ENCODE measurements at regions not wholly inside any gene's neighbourhood (a gene's known extent, or its start where the extent isn't known, plus 50 kb on each side); places are given as distances from the start of the nearest gene placed in this dataset.
"Not testable (repeated sequence)": the region's sequence is repeated elsewhere in the genome, so short reads cannot be mapped to it uniquely, and the experiment has no call there.

GRCh38 chr9:65397763-65398719, 113.0 kb upstream of the FOXD4L5 start:
- DNase-seq (ENCODE audit: low spot score in 2 of 2); H3K27ac Mint-ChIP-seq; H3K36me3 Mint-ChIP-seq; H3K4me3 Mint-ChIP-seq; H3K9me3 Mint-ChIP-seq; H3K4me1 Mint-ChIP-seq; ATAC-seq: not testable (repeated sequence)

GRCh38 chr9:65397226-65397625, 112.2 kb upstream of the FOXD4L5 start:
- DNase-seq (ENCODE audit: low spot score in 2 of 2); H3K36me3 Mint-ChIP-seq; H3K4me3 Mint-ChIP-seq; H3K4me1 Mint-ChIP-seq; H3K9me3 Mint-ChIP-seq; ATAC-seq; H3K27ac Mint-ChIP-seq: not testable (repeated sequence)

GRCh38 chr9:65396601-65397000, 111.6 kb upstream of the FOXD4L5 start:
- not testable (repeated sequence) for H3K4me1 Mint-ChIP-seq; H3K4me3 Mint-ChIP-seq; ATAC-seq; H3K27ac Mint-ChIP-seq; DNase-seq (ENCODE audit: low spot score in 2 of 2); H3K9me3 Mint-ChIP-seq; H3K36me3 Mint-ChIP-seq

GRCh38 chr9:65395789-65396188, 110.8 kb upstream of the FOXD4L5 start:
- not testable (repeated sequence) for H3K4me3 Mint-ChIP-seq; H3K36me3 Mint-ChIP-seq; H3K9me3 Mint-ChIP-seq; H3K27ac Mint-ChIP-seq; DNase-seq (ENCODE audit: low spot score in 2 of 2); ATAC-seq; H3K4me1 Mint-ChIP-seq

DNA sequence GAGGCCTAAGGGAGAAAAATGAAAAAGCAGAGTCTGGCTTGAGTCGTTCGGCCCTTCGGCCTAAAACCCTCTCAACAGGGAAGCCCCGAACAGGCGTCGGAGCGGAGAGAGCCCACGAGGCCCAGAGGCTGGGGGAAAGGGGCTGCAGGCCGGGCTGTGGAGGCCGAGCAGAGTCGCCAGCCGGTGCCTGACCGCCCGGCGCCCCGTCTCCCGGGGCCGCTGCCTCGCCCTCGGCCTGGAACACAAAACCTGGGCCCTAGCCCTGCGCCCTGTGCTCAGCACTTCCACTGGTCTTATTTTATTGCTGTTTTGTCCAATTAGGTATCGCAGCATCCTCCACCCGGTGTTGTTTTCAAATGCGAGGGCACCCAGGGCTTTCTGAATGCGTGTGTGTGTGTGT, 110.1 kb upstream of the FOXD4L5 start:
- not testable (repeated sequence) for H3K4me3 Mint-ChIP-seq; H3K27ac Mint-ChIP-seq; H3K4me1 Mint-ChIP-seq; H3K9me3 Mint-ChIP-seq; H3K36me3 Mint-ChIP-seq; DNase-seq (ENCODE audit: low spot score in 2 of 2); ATAC-seq

- not testable (repeated sequence) for DNase-seq (ENCODE audit: low spot score in 2 of 2); H3K4me3 Mint-ChIP-seq; ATAC-seq; H3K4me1 Mint-ChIP-seq; H3K27ac Mint-ChIP-seq; H3K36me3 Mint-ChIP-seq
- H3K9me3 Mint-ChIP-seq = peaks cover 13% of the 10 kb centered on the region
Observed at GRCh38 chr9:65393111-65393810, 108.3 kb upstream of the FOXD4L5 start.

DNA sequence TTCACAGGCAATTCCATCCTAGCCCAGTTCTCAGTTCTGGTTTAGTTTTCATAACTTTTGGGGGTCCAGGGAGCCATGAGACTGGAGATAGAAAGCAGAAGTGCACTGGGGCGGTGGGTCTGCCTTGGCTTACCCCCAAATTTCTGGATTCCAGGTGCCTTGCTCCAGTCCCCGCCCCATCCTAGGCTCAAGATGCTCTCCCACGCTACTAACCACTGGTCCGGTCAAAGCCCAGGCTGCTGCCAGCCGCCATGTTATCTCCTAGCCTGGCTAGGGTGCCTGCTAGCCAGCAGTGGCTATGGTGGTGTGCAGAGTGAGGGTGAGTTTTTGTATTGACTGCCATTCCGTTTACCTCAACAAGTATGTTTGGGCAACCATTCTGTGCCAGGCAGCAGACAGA, 107.6 kb upstream of the FOXD4L5 start:
- H3K4me3 Mint-ChIP-seq; H3K27ac Mint-ChIP-seq; DNase-seq (ENCODE audit: low spot score in 2 of 2); H3K4me1 Mint-ChIP-seq; ATAC-seq; H3K36me3 Mint-ChIP-seq: not testable (repeated sequence)
- H3K9me3 Mint-ChIP-seq = peaks cover 13% of the 10 kb centered on the region

GRCh38 chr9:65389710-65390109, 104.7 kb upstream of the FOXD4L5 start:
- DNase-seq (ENCODE audit: low spot score in 2 of 2) = peak in 1 of 2 donors; percentile 16
- H3K4me1 Mint-ChIP-seq, ATAC-seq, H3K36me3 Mint-ChIP-seq, H3K4me3 Mint-ChIP-seq, H3K27ac Mint-ChIP-seq: not testable (repeated sequence)
- peaks cover 17% of the 10 kb centered on the region for H3K9me3 Mint-ChIP-seq

DNA sequence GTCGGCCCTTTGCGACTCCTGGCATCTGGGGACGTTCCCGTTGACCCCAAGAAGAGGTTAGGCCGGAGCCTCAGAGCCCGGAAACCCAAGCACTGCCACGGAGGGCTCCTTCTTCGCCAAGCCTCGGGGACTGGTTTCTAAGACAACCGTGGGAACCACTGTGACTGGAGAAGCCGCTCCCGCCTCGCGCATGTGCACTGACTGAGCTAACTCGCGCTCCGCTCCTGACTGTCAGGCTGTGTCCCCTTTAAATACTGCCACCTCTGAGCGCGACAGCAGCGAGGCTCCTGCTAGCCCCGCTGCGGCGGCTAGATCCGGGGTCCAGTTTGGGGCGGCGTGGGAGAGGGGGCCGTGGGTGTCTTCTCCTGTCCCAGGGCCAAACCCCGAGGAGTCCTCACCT, 104.2 kb upstream of the FOXD4L5 start:
- H3K4me3 Mint-ChIP-seq; H3K36me3 Mint-ChIP-seq; H3K4me1 Mint-ChIP-seq; ATAC-seq; DNase-seq (ENCODE audit: low spot score in 2 of 2); H3K27ac Mint-ChIP-seq: not testable (repeated sequence)
- peaks cover 17% of the 10 kb centered on the region for H3K9me3 Mint-ChIP-seq

DNA sequence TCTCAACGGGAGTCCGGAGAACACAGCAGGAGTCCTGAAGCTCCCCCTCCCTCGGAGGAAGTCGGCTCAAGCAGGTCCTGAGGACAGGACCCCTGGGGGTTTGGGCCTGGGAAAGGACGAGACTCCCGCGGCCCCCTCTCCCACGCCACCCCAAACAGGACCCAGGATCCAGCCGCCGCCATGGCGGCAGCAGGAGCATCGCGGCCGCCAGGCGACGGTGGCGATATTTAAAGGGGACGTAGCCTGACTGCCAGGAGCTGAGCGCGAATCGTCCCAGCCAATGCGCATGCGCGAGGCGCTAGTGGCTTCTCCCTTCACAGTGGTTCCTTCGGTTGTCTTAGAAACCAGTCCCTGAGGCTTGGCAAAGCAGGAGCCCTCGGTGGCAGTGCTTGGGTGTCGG, 101.7 kb upstream of the FOXD4L5 start:
- peak; percentile 19 to 81 for DNase-seq (ENCODE audit: low spot score in 2 of 2)
- not testable (repeated sequence) for H3K4me3 Mint-ChIP-seq, H3K4me1 Mint-ChIP-seq, H3K36me3 Mint-ChIP-seq, H3K27ac Mint-ChIP-seq
- peak; percentile 55 for ATAC-seq
- H3K9me3 Mint-ChIP-seq = peaks cover 17% of the 10 kb centered on the region

DNA sequence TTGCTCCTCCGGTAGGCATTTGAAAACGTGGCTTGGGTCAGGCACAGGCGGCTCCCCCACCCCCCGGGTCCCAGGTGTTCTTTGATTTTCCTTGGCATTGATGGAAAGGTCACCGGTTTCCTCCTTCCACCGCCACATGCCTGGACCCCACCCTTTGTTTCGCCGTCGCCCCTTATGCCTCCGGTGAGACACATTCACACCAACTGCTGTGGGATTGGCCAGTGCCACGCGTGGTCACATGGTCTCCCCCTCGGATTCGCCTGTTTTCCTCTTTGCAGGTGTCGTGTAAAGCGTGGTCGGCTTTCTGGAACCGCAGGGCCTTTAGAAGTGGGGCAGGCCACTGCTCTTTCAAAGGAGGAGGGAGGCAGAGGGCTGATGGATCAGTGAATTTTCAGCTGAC, 101.2 kb upstream of the FOXD4L5 start:
- H3K27ac Mint-ChIP-seq; H3K36me3 Mint-ChIP-seq; DNase-seq (ENCODE audit: low spot score in 2 of 2); H3K4me1 Mint-ChIP-seq; ATAC-seq; H3K4me3 Mint-ChIP-seq: not testable (repeated sequence)
- peaks cover 17% of the 10 kb centered on the region for H3K9me3 Mint-ChIP-seq

- not testable (repeated sequence) for H3K36me3 Mint-ChIP-seq; DNase-seq (ENCODE audit: low spot score in 2 of 2); ATAC-seq; H3K4me1 Mint-ChIP-seq; H3K4me3 Mint-ChIP-seq; H3K27ac Mint-ChIP-seq
- peaks cover 13% of the 10 kb centered on the region for H3K9me3 Mint-ChIP-seq
Observed at GRCh38 chr9:65385655-65386024, 100.6 kb upstream of the FOXD4L5 start.

GRCh38 chr9:65384759-65385654, 100.0 kb upstream of the FOXD4L5 start:
- H3K36me3 Mint-ChIP-seq; ATAC-seq; H3K4me3 Mint-ChIP-seq; H3K27ac Mint-ChIP-seq; DNase-seq (ENCODE audit: low spot score in 2 of 2); H3K4me1 Mint-ChIP-seq: not testable (repeated sequence)
- peaks cover 13% of the 10 kb centered on the region for H3K9me3 Mint-ChIP-seq

GRCh38 chr9:65384066-65384465, 99.1 kb upstream of the FOXD4L5 start:
- H3K36me3 Mint-ChIP-seq = not testable (repeated sequence)

GRCh38 chr9:65383646-65384045, 98.6 kb upstream of the FOXD4L5 start:
- H3K4me3 Mint-ChIP-seq; H3K27ac Mint-ChIP-seq; H3K36me3 Mint-ChIP-seq; ATAC-seq; H3K4me1 Mint-ChIP-seq; DNase-seq (ENCODE audit: low spot score in 2 of 2): not testable (repeated sequence)
- H3K9me3 Mint-ChIP-seq = peaks cover 10% of the 10 kb centered on the region

More at GRCh38 chr9:65384066-65384465, 99.1 kb upstream of the FOXD4L5 start:
- not testable (repeated sequence) for H3K4me1 Mint-ChIP-seq, H3K27ac Mint-ChIP-seq, H3K4me3 Mint-ChIP-seq, ATAC-seq
- peak in 1 of 2 donors; percentile 54 for DNase-seq (ENCODE audit: low spot score in 2 of 2)
- peaks cover 10% of the 10 kb centered on the region for H3K9me3 Mint-ChIP-seq

All from stimulated activated effector memory CD8-positive, alpha-beta T cell treated with anti-CD3 and anti-CD28 coated beads, Interleukin-12 subunit alpha, Interleukin-12 subunit beta, amount 100 ng/mL, for 72 hours (primary cell).